IMR-90 (cell line): ENCODE measurements at regions not wholly inside any gene's neighbourhood (a gene's known extent, or its start where the extent isn't known, plus 50 kb on each side); places are given as distances from the start of the nearest gene placed in this dataset.
"Not testable (repeated sequence)": the region's sequence is repeated elsewhere in the genome, so short reads cannot be mapped to it uniquely, and the experiment has no call there.

Source experiments
- ATAC-seq: fragments of 200-7000 bp; cut with Tn5 transposase; 2 replicates; pipeline ENCODE4 v1.9.1; 2020; ENCODE audit warnings: low read depth, mild to moderate bottlenecking, moderate library complexity
- BruUV-seq: library from RNA; stranded (reverse); fragments of 400-500 nt; replicated peaks from 2 replicates; lab custom pipeline; 2021; lab: Mats Ljungman, UMichigan
- CTCF ChIA-PET: fragments of 300-600 bp; formaldehyde crosslinking; extraction: SDS; loops from one replicate; lab custom pipeline; 2021; ENCODE audit warnings: antibody characterized with exemption; lab: Yijun Ruan, JAX
- POLR2A ChIA-PET: fragments of 300-600 bp; sonication (Branson Sonifier 250); formaldehyde crosslinking; loops from one replicate; lab custom pipeline; 2022; ENCODE audit warnings: antibody characterized with exemption; ENCODE audit not compliant: unreplicated experiment; lab: Charles Lee
- DNase-seq: peaks from one replicate; pipeline ENCODE4 v3.0.0; 2013
- H2AFZ ChIP-seq: replicated peaks from 2 replicates; pipeline ENCODE3; 2013; ENCODE audit warnings: low read length, mild to moderate bottlenecking; ENCODE audit not compliant: poor library complexity
- H2AK5ac ChIP-seq: 2 replicates; pipeline ENCODE4 v1.6.1; 2013; ENCODE audit warnings: low read depth, low read length, inconsistent platforms
- H2AK9ac ChIP-seq: replicated peaks from 2 replicates; pipeline ENCODE3; 2013; ENCODE audit warnings: mild to moderate bottlenecking, low read depth, low read length, moderate library complexity; ENCODE audit not compliant: poor library complexity
- H2BK120ac ChIP-seq: 2 replicates; pipeline ENCODE4 v1.6.1; 2013; ENCODE audit warnings: low read depth, low read length, inconsistent platforms
- H2BK15ac ChIP-seq: 3 replicates; pipeline ENCODE4 v1.6.1; 2013; ENCODE audit warnings: low read depth, low read length, inconsistent platforms
- H2BK20ac ChIP-seq: 2 replicates; pipeline ENCODE4 v1.6.1; 2013; ENCODE audit warnings: low read depth, mild to moderate bottlenecking, inconsistent platforms, low read length, moderate library complexity
- H2BK5ac ChIP-seq: 2 replicates; pipeline ENCODE4 v1.6.1; 2013; ENCODE audit warnings: mild to moderate bottlenecking, low read depth, low read length, inconsistent platforms; ENCODE audit not compliant: poor library complexity, severe bottlenecking
- H3K14ac ChIP-seq: replicated peaks from 2 replicates; pipeline ENCODE4 v1.6.1; 2013; ENCODE audit warnings: low read depth, low read length, inconsistent platforms
- H3K18ac ChIP-seq: 2 replicates; pipeline ENCODE4 v1.6.1; 2013; ENCODE audit warnings: low read depth, low read length, control low read depth
- H3K23ac ChIP-seq: 2 replicates; pipeline ENCODE4 v1.6.1; 2013; ENCODE audit warnings: low read depth, low read length, inconsistent platforms
- H3K27ac ChIP-seq: 2 replicates; pipeline ENCODE4 v1.5.1; 2013; ENCODE audit warnings: mild to moderate bottlenecking, control low read depth, low read length; ENCODE audit not compliant: insufficient read depth
- H3K27me3 ChIP-seq: 2 replicates; pipeline ENCODE4 v1.6.1; 2013; ENCODE audit warnings: low read length; ENCODE audit not compliant: control insufficient read depth, insufficient read depth
- H3K36me3 ChIP-seq: 2 replicates; pipeline ENCODE4 v1.6.1; 2013; ENCODE audit warnings: low read length, mixed read lengths; ENCODE audit not compliant: control insufficient read depth, insufficient read depth
- H3K4ac ChIP-seq: 2 replicates; pipeline ENCODE4 v1.6.1; 2013; ENCODE audit warnings: low read depth, low read length, inconsistent platforms
- H3K4me1 ChIP-seq: 2 replicates; pipeline ENCODE4 v1.6.1; 2013; ENCODE audit warnings: low read length, mixed read lengths; ENCODE audit not compliant: control insufficient read depth, insufficient read depth
- H3K4me2 ChIP-seq: 2 replicates; pipeline ENCODE4 v1.6.1; 2013; ENCODE audit warnings: low read depth, mild to moderate bottlenecking, control low read depth, low read length, moderate library complexity
- H3K4me3 ChIP-seq: 2 replicates; pipeline ENCODE4 v1.5.1; 2013; ENCODE audit warnings: low read depth, mild to moderate bottlenecking, control low read depth, low read length, moderate library complexity; ENCODE audit not compliant: insufficient read depth
- H3K56ac ChIP-seq: 2 replicates; pipeline ENCODE4 v1.6.1; 2013; ENCODE audit warnings: low read length, inconsistent platforms; ENCODE audit not compliant: insufficient read depth; ENCODE audit errors: extremely low read depth
- H3K79me1 ChIP-seq, 2 experiments: 2 replicates each; pipeline ENCODE4 v1.6.1; 2013; ENCODE audit warnings: low read length in 2 of 2, inconsistent platforms in 1 of 2, low read depth in 1 of 2
- H3K9ac ChIP-seq: 2 replicates; pipeline ENCODE4 v1.6.1; 2013; ENCODE audit warnings: low read depth, low read length, control low read depth
- H3K9me1 ChIP-seq: 2 replicates; pipeline ENCODE4 v1.6.1; 2013; ENCODE audit warnings: low read length, inconsistent platforms; ENCODE audit not compliant: insufficient read depth
- H3K9me3 ChIP-seq: 2 replicates; pipeline ENCODE4 v1.6.1; 2013; ENCODE audit warnings: low read length; ENCODE audit not compliant: control insufficient read depth, insufficient read depth
- H4K20me1 ChIP-seq: 2 replicates; pipeline ENCODE4 v1.6.1; 2013; ENCODE audit warnings: low read length, inconsistent platforms; ENCODE audit not compliant: insufficient read depth
- H4K5ac ChIP-seq: 2 replicates; pipeline ENCODE4 v1.6.1; 2013; ENCODE audit warnings: mild to moderate bottlenecking, low read depth, low read length, control low read depth
- H4K8ac ChIP-seq, 2 experiments: 2 replicates each; pipeline ENCODE4 v1.6.1; 2013; ENCODE audit warnings: low read depth in 2 of 2, low read length in 2 of 2, control low read depth in 1 of 2, inconsistent platforms in 1 of 2
- H4K91ac ChIP-seq: 2 replicates; pipeline ENCODE4 v1.6.1; 2013; ENCODE audit warnings: low read depth, low read length, inconsistent platforms; ENCODE audit not compliant: insufficient read depth
- WGBS, 2 experiments: methylation state at CpG; one replicate each; pipeline versions ENCODE4 v1.1.5 to v1.1.7; 2013; ENCODE audit warnings: missing lambda C conversion rate in 2 of 2; ENCODE audit not compliant: insufficient read length in 1 of 2; ENCODE audit errors: extremely low coverage in 2 of 2; 5-methylcytosine and 5-hydroxymethylcytosine counted together
- dilution Hi-C: fragments of 300-500 bp; cut with HindIII; formaldehyde crosslinking; loops from one replicate; pipeline ENCODE4 v1.14.3; 2018; ENCODE audit warnings: low sequenced_read_pairs; ENCODE audit not compliant: unreplicated experiment
- in situ Hi-C: fragments of 300-500 bp; cut with MboI; formaldehyde crosslinking; loops from 3 replicates; pipeline ENCODE4 v1.14.3; 2019; ENCODE audit warnings: low sequenced_read_pairs, inconsistent platforms, mixed read lengths
- intact Hi-C: fragments of 100-400 bp; cut with micrococcal nuclease; formaldehyde crosslinking; loops from 2 replicates; pipeline ENCODE4 v1.10.0; 2022

DNA sequence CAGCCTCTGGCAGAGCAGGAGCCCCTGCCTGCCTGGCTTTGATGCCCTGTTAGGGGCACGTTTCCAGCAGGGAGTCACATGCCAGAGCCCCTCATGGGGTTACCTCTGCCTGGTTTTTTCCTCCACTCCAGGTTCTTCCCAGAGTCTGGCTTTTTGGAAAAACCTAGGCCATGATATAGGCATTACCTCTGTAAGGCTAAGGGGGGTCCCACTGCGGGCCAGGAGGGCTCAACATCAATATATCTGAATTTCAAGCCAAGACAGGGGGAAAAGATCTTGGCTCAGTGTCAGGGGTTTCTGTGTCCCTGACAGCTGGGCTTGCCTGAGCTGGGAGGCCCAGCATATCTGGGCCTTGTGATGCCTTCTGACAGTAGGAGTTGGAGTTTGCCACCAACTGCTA, 127.4 kb downstream of the POTEH start:
- CTCF ChIA-PET, H3K56ac ChIP-seq, H2BK120ac ChIP-seq, in situ Hi-C loops, H3K4ac ChIP-seq, H3K23ac ChIP-seq, H3K9ac ChIP-seq, H2AFZ ChIP-seq, H3K9me3 ChIP-seq, H4K91ac ChIP-seq, H3K27ac ChIP-seq, H2BK5ac ChIP-seq, H3K79me1 ChIP-seq, H2AK9ac ChIP-seq, H3K4me3 ChIP-seq, H3K18ac ChIP-seq, H3K4me2 ChIP-seq, H3K36me3 ChIP-seq, dilution Hi-C loops, H4K5ac ChIP-seq, H3K4me1 ChIP-seq, intact Hi-C loops, POLR2A ChIA-PET, BruUV-seq, H2AK5ac ChIP-seq, DNase-seq, H4K8ac ChIP-seq, H2BK20ac ChIP-seq, H3K14ac ChIP-seq, H2BK15ac ChIP-seq, H4K20me1 ChIP-seq, H3K9me1 ChIP-seq, H3K27me3 ChIP-seq, ATAC-seq: not testable (repeated sequence)
- WGBS, 2 experiments: no CpG with 5 or more reads among the region's 2 CpGs

DNA sequence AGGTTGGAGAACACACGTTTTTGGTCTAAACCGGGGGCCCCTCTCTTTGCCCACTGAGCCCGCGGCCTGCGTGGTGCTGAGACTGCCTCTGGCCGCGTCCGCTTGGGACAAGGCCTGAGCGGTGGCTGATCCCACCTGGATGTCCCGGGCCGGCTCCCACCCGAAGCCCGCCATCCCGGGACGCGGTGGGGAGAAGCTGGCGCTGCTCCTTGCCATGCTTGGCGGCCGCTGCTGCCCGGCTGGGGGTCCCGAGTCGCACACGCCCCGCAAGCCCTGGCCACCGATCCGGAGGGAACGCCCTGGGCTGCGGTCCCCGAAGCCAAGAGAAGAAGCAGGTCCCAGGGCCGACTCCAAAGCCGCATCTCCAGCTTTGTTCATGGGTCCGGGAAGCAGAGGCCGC, 130.1 kb downstream of the POTEH start:
- H3K27ac ChIP-seq, H2AK5ac ChIP-seq, H2BK120ac ChIP-seq, POLR2A ChIA-PET, H2AFZ ChIP-seq, H2AK9ac ChIP-seq, H3K4ac ChIP-seq, H4K8ac ChIP-seq, H2BK20ac ChIP-seq, H3K18ac ChIP-seq, H3K4me1 ChIP-seq, H3K56ac ChIP-seq, H3K23ac ChIP-seq, dilution Hi-C loops, BruUV-seq, H3K27me3 ChIP-seq, H3K9ac ChIP-seq, H3K79me1 ChIP-seq, H3K9me3 ChIP-seq, DNase-seq, H4K91ac ChIP-seq, H3K4me3 ChIP-seq, in situ Hi-C loops, intact Hi-C loops, H2BK5ac ChIP-seq, ATAC-seq, H4K5ac ChIP-seq, H4K20me1 ChIP-seq, H3K14ac ChIP-seq, H3K36me3 ChIP-seq, H3K9me1 ChIP-seq, H3K4me2 ChIP-seq, H2BK15ac ChIP-seq, CTCF ChIA-PET: not testable (repeated sequence)
- WGBS, 2 experiments: no CpG with 5 or more reads among the region's 33 CpGs
